PFSK-1 (cell line): ENCODE measurements at regions not wholly inside any gene's neighbourhood (a gene's known extent, or its start where the extent isn't known, plus 50 kb on each side); places are given as distances from the start of the nearest gene placed in this dataset.

Experiments
- FOXP2 ChIP-seq: optimal IDR thresholded peaks from 2 replicates; pipeline ENCODE3; 2011; ENCODE audit warnings: borderline replicate concordance, control low read depth, inconsistent platforms; ENCODE audit not compliant: insufficient read depth; ENCODE audit errors: extremely low read length, extremely low read depth
- POLR2AphosphoS5 ChIP-seq: IDR thresholded peaks from 2 replicates; pipeline ENCODE4 v1.6.1; 2012; ENCODE audit warnings: low read depth, mild to moderate bottlenecking, control low read depth, low read length, moderate library complexity
- REST ChIP-seq, 2 experiments: IDR thresholded peaks; 2 replicates each; pipeline versions ENCODE4 v1.6.1 to v1.8.0; 2011 to 2012; ENCODE audit warnings: low read depth in 2 of 2, low read length in 2 of 2, control low read depth in 1 of 2, inconsistent platforms in 1 of 2, mild to moderate bottlenecking in 1 of 2, moderate library complexity in 1 of 2; ENCODE audit not compliant: insufficient read depth in 1 of 2
- SIN3A ChIP-seq: IDR thresholded peaks from 2 replicates; pipeline ENCODE4 v1.6.1; 2012; ENCODE audit warnings: mild to moderate bottlenecking, low read length, moderate library complexity, borderline replicate concordance; ENCODE audit not compliant: insufficient read depth
- TAF1 ChIP-seq: IDR thresholded peaks from 2 replicates; pipeline ENCODE4 v1.6.1; 2012; ENCODE audit warnings: low read length, control low read depth, borderline replicate concordance; ENCODE audit not compliant: insufficient read depth

DNA sequence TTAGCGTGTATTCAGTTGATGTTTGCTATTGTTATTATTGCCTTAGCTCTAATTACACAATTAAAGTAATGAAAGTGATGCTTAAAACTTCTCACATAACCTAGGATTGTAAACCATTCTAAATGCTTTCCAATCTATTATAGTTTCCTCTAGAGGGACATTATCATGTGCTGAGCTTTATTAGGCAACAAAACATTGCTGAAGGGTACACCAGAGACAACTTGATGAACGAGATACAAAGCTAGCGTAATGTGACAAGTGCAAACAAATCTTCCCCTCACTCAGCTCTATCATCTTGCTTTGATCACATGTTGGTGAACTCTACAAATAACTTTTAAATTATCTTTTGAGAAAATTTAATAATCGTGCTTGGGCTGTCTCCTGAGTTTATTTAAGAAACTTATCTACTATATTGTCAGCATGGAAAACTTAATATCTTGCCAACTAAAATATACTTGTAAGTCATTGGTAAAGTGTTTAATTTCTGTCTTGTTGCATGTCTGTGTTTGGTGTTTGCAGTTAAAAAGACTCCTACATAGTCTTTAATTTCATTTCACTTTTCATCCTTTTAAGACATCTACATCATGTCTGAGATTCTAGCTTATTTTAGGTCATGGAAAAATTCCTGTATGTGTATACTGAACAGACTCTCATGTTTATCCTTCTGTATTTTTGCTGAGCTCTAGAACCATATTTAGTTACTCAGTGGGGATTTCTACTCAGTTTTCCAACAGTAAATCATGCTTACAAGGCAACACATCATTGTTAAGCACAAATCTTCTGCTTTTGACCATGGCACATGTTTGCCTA is 104.2 kb upstream of the ADAMTS5 start:
- TF ChIP-seq TAF1 (no peak), REST (IDR thresholded peaks at IDR 0.05; ENCODE audit: insufficient read depth in 1 of 2, low read depth in 2 of 2, low read length in 2 of 2) (no peak), FOXP2 (no peak), POLR2AphosphoS5 (no peak), SIN3A (no peak)
